BJ (cell line): ENCODE measurements at regions not wholly inside any gene's neighbourhood (a gene's known extent, or its start where the extent isn't known, plus 50 kb on each side); places are given as distances from the start of the nearest gene placed in this dataset.

ENCODE experiments used
- CTCF ChIA-PET: fragments of 350-600 bp; formaldehyde crosslinking; extraction: SDS; loops from one replicate; lab custom pipeline; 2021; ENCODE audit warnings: antibody characterized with exemption, inconsistent platforms; lab: Yijun Ruan, JAX
- POLR2A ChIA-PET: fragments of 300-600 bp; sonication (Branson Sonifier 250); formaldehyde crosslinking; extraction: SDS; loops from one replicate; lab custom pipeline; 2021; ENCODE audit warnings: antibody characterized with exemption; lab: Charles Lee
- DNase-seq: peaks from one replicate; pipeline ENCODE4 v3.0.0-alpha.2; 2011; ENCODE audit warnings: low read depth
- H3K27me3 ChIP-seq: 2 replicates; pipeline ENCODE4 v1.6.0; 2011; ENCODE audit warnings: low read length; ENCODE audit not compliant: control insufficient read depth, insufficient read depth
- H3K36me3 ChIP-seq: 2 replicates; pipeline ENCODE4 v1.5.1; 2011; ENCODE audit warnings: low read length; ENCODE audit not compliant: control insufficient read depth, insufficient read depth
- H3K4me3 ChIP-seq: 2 replicates; pipeline ENCODE4 v1.5.1; 2011; ENCODE audit warnings: low read depth, mild to moderate bottlenecking, control low read depth, low read length
- TF ChIP-seq, protein P1 (sequence below): IDR thresholded peaks from 2 replicates; pipeline ENCODE4 v1.5.1; 2011; ENCODE audit warnings: low read depth, mild to moderate bottlenecking, control low read depth, inconsistent platforms, low read length, moderate library complexity; ENCODE audit not compliant: insufficient read depth

- ChIA-PET POLR2A (no interaction called here), CTCF (interaction anchor here (0.9 to 1.7 kb wide), 4 partner anchors 34 to 80 kb away, joined by 3 to 5 read pairs (median 4); no protein-coding TSS in a partner anchor)
- Histone ChIP-seq H3K36me3 (no peaks in the 10 kb centered on the region), H3K27me3 (peaks cover 7% of the 10 kb centered on the region), H3K4me3 (no peak overlapping the region)
- TF ChIP-seq, protein P1, sequence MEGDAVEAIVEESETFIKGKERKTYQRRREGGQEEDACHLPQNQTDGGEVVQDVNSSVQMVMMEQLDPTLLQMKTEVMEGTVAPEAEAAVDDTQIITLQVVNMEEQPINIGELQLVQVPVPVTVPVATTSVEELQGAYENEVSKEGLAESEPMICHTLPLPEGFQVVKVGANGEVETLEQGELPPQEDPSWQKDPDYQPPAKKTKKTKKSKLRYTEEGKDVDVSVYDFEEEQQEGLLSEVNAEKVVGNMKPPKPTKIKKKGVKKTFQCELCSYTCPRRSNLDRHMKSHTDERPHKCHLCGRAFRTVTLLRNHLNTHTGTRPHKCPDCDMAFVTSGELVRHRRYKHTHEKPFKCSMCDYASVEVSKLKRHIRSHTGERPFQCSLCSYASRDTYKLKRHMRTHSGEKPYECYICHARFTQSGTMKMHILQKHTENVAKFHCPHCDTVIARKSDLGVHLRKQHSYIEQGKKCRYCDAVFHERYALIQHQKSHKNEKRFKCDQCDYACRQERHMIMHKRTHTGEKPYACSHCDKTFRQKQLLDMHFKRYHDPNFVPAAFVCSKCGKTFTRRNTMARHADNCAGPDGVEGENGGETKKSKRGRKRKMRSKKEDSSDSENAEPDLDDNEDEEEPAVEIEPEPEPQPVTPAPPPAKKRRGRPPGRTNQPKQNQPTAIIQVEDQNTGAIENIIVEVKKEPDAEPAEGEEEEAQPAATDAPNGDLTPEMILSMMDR = no peak
- DNase-seq = no peak
These were observed 67.3 kb downstream of the IGF2 start for GRCh38 chr11:2071748-2072385.
